Endothelial cell of umbilical vein (primary cell): ENCODE measurements at regions not wholly inside any gene's neighbourhood (a gene's known extent, or its start where the extent isn't known, plus 50 kb on each side); places are given as distances from the start of the nearest gene placed in this dataset.

ENCODE experiments used
- BruUV-seq: library from RNA; stranded (reverse); fragments of 400-500 nt; replicated peaks from 2 replicates; lab custom pipeline; 2021; lab: Mats Ljungman, UMichigan
- CTCF ChIA-PET: fragments of 300-600, 350-600 bp; sonication (Branson Sonifier 250); formaldehyde crosslinking; loops from one replicate; lab custom pipeline; 2021; ENCODE audit warnings: antibody characterized with exemption, inconsistent platforms; lab: Charles Lee
- POLR2A ChIA-PET: fragments of 300-600, 350-600 bp; sonication (Branson Sonifier 250); formaldehyde crosslinking; loops from one replicate; lab custom pipeline; 2021; ENCODE audit warnings: antibody characterized with exemption, inconsistent platforms; lab: Charles Lee
- DNase-seq: peaks from one replicate; pipeline ENCODE4 v3.0.0-alpha.2; 2011; ENCODE audit warnings: low read depth, low spot score
- FAIRE-seq: peaks from 2 replicates; lab custom pipeline; 2011; peaks lifted over from hg19 to GRCh38; lab: Jason Lieb, UNC
- H2AFZ ChIP-seq: 2 replicates; pipeline ENCODE4 v1.6.0; 2012; ENCODE audit warnings: low read depth, low read length, control low read depth, inconsistent platforms
- H3K27ac ChIP-seq: 2 replicates; pipeline ENCODE4 v1.5.1; 2011; ENCODE audit warnings: low read depth, mild to moderate bottlenecking, control low read depth, low read length, moderate library complexity; ENCODE audit not compliant: insufficient read depth
- H3K27me3 ChIP-seq, 2 experiments: 2 replicates each; pipeline versions ENCODE4 v1.6.0 to v1.6.1; 2011; ENCODE audit warnings: low read length in 2 of 2, mixed read lengths in 1 of 2; ENCODE audit not compliant: control insufficient read depth in 2 of 2, insufficient read depth in 2 of 2
- H3K36me3 ChIP-seq, 2 experiments: 2 replicates in 1 of 2; 3 replicates in 1 of 2; pipeline ENCODE4 v1.5.1; 2011; ENCODE audit warnings: low read length in 2 of 2, mild to moderate bottlenecking in 1 of 2, moderate library complexity in 1 of 2; ENCODE audit not compliant: control insufficient read depth in 2 of 2, insufficient read depth in 2 of 2; ENCODE audit errors: extremely low read depth in 1 of 2
- H3K4me1 ChIP-seq: 3 replicates; pipeline ENCODE4 v1.5.1; 2011; ENCODE audit warnings: mild to moderate bottlenecking, low read length; ENCODE audit not compliant: control insufficient read depth, insufficient read depth; ENCODE audit errors: extremely low read depth
- H3K4me2 ChIP-seq: 2 replicates; pipeline ENCODE4 v1.6.1; 2011; ENCODE audit warnings: low read length, control low read depth, mixed read lengths; ENCODE audit not compliant: insufficient read depth
- H3K4me3 ChIP-seq, 3 experiments: fragments of 200-600 bp in 1 of 3; sonication (generic), shearing (Covaris generic) in 1 of 3; replicated peaks in 1 of 3; 2 replicates each; pipeline ENCODE4 v1.5.1; 2011 to 2016; ENCODE audit warnings: control low read depth in 3 of 3, low read length in 3 of 3, mild to moderate bottlenecking in 2 of 3, inconsistent platforms in 1 of 3, low read depth in 1 of 3, moderate library complexity in 1 of 3; ENCODE audit not compliant: insufficient read depth in 1 of 3
- H3K79me2 ChIP-seq: 2 replicates; pipeline ENCODE4 v1.6.0; 2012; ENCODE audit warnings: low read length, inconsistent platforms; ENCODE audit not compliant: control insufficient read depth, insufficient read depth
- H3K9ac ChIP-seq: replicated peaks from 2 replicates; pipeline ENCODE3; 2011; ENCODE audit warnings: low read length, control low read depth; ENCODE audit not compliant: insufficient read depth; ENCODE audit errors: extremely low read depth
- H3K9me1 ChIP-seq: replicated peaks from 3 replicates; pipeline ENCODE4 v1.6.0; 2011; ENCODE audit warnings: mild to moderate bottlenecking, low read length; ENCODE audit not compliant: control insufficient read depth, insufficient read depth; ENCODE audit errors: extremely low read depth
- H3K9me3 ChIP-seq: replicated peaks from 2 replicates; pipeline ENCODE4 v1.5.1; 2012; ENCODE audit warnings: low read length, inconsistent platforms; ENCODE audit not compliant: control insufficient read depth, insufficient read depth
- H4K20me1 ChIP-seq: replicated peaks from 2 replicates; pipeline ENCODE3; 2011; ENCODE audit warnings: mild to moderate bottlenecking, low read length; ENCODE audit not compliant: control insufficient read depth, insufficient read depth; ENCODE audit errors: extremely low read depth
- EZH2 ChIP-seq: IDR thresholded peaks from 2 replicates; pipeline ENCODE4 v1.6.1; 2012; ENCODE audit warnings: borderline replicate concordance, low read depth, mild to moderate bottlenecking, moderate library complexity, low read length, inconsistent platforms; ENCODE audit not compliant: severe bottlenecking
- FOS ChIP-seq: IDR thresholded peaks from 2 replicates; pipeline ENCODE4 v1.6.1; 2011; ENCODE audit warnings: mild to moderate bottlenecking, low read length, moderate library complexity, borderline replicate concordance; ENCODE audit not compliant: insufficient read depth
- GATA2 ChIP-seq: IDR thresholded peaks from 2 replicates; pipeline ENCODE4 v1.7.0; 2011; ENCODE audit warnings: low read depth, mild to moderate bottlenecking, moderate library complexity, mixed read lengths, low read length; ENCODE audit not compliant: insufficient read length, insufficient read depth
- JUN ChIP-seq: IDR thresholded peaks from 2 replicates; pipeline ENCODE4 v1.6.1; 2011; ENCODE audit warnings: borderline replicate concordance, low read depth; ENCODE audit not compliant: insufficient read length, insufficient read depth
- MYC ChIP-seq: IDR thresholded peaks from one replicate; pipeline ENCODE4 v1.6.1; 2011; ENCODE audit warnings: mild to moderate bottlenecking, low read depth, low read length
- POLR2A ChIP-seq: IDR thresholded peaks from 2 replicates; pipeline ENCODE4 v1.6.1; 2012; ENCODE audit warnings: low read depth, mild to moderate bottlenecking, control low read depth, low read length
- POLR2AphosphoS5 ChIP-seq: IDR thresholded peaks from 2 replicates; pipeline ENCODE4 v1.6.1; 2012; ENCODE audit warnings: low read depth, mild to moderate bottlenecking, control low read depth, low read length, moderate library complexity; ENCODE audit not compliant: insufficient read depth
- dilution Hi-C: fragments of 300-500 bp; cut with MboI; formaldehyde crosslinking; loops from one replicate; pipeline ENCODE4 v1.15.0; 2019; ENCODE audit warnings: low sequenced_read_pairs; ENCODE audit not compliant: extremely low pct_ligation_motif_present
- intact Hi-C: fragments of 100-400 bp; cut with micrococcal nuclease; formaldehyde crosslinking; loops from one replicate; pipeline ENCODE4 v1.10.0; 2022
- TF ChIP-seq, protein P1 (sequence below): IDR thresholded peaks from 2 replicates; pipeline ENCODE4 v1.6.1; 2011; ENCODE audit not compliant: insufficient read depth, insufficient read length
- TF ChIP-seq, protein P2 (sequence below), 2 donors: IDR thresholded peaks; 1 replicate in 1 of 2; 2 replicates in 1 of 2; pipeline ENCODE4 v1.5.1; 2011; ENCODE audit warnings: low read length in 2 of 2, mild to moderate bottlenecking in 2 of 2, moderate library complexity in 2 of 2, control low read depth in 1 of 2, inconsistent platforms in 1 of 2, low read depth in 1 of 2; ENCODE audit not compliant: insufficient read depth in 1 of 2; ENCODE audit errors: extremely low read depth in 1 of 2

DNA sequence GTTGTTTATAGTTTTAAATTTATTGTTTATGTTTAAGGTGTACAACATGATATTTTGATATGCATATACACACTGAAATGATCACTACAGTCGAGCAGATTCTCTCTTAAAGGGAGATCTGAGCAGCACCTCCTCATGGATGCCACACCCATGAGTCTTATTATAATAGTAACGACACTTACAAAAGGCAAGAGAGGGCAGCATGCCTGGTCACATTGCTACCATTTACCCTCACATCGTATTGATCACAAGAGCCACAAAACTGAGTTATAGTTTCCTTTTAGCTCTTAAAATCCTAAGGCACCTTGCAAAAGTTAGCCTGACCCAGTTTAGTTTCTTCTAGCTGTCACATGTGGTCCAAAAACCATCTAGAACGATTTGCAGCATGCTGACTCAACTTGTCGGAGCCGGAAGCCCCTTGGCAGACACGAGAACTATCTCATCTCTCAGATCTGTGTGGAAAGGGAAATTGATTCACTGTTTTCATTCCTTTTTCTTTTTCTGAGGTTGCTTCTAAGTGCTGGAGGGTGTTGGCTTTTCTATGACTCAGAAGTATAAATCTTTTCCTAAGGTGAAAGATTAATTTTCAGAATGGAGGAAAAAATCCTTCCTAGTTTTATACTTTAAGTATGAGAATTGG, 85.3 kb downstream of the CDC42EP3 start:
- TF ChIP-seq EZH2 (no peak), JUN (peak; percentile 88), MYC (no peak), FOS (peak; percentile 100), GATA2 (peak; percentile 99), POLR2A (no peak), POLR2AphosphoS5 (peak; percentile 88)
- TF ChIP-seq, protein P1, sequence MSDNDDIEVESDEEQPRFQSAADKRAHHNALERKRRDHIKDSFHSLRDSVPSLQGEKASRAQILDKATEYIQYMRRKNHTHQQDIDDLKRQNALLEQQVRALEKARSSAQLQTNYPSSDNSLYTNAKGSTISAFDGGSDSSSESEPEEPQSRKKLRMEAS: no peak
- TF ChIP-seq, protein P2, sequence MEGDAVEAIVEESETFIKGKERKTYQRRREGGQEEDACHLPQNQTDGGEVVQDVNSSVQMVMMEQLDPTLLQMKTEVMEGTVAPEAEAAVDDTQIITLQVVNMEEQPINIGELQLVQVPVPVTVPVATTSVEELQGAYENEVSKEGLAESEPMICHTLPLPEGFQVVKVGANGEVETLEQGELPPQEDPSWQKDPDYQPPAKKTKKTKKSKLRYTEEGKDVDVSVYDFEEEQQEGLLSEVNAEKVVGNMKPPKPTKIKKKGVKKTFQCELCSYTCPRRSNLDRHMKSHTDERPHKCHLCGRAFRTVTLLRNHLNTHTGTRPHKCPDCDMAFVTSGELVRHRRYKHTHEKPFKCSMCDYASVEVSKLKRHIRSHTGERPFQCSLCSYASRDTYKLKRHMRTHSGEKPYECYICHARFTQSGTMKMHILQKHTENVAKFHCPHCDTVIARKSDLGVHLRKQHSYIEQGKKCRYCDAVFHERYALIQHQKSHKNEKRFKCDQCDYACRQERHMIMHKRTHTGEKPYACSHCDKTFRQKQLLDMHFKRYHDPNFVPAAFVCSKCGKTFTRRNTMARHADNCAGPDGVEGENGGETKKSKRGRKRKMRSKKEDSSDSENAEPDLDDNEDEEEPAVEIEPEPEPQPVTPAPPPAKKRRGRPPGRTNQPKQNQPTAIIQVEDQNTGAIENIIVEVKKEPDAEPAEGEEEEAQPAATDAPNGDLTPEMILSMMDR (IDR thresholded peaks at IDR 0.05; ENCODE audit: extremely low read depth in 1 of 2, insufficient read depth in 1 of 2, low read depth in 1 of 2, low read length in 2 of 2): no peak
- H4K20me1 ChIP-seq: no peaks in the 10 kb centered on the region
- H3K4me2 ChIP-seq: peak overlapping the region; percentile 69
- dilution Hi-C loops: no loop called here
- no peaks in the 10 kb centered on the region for H3K36me3 ChIP-seq
- TSS peak; percentile 22 for BruUV-seq
- H3K9me3 ChIP-seq: no peaks in the 10 kb centered on the region
- peak; percentile 96 for DNase-seq
- no peaks in the 10 kb centered on the region for H3K79me2 ChIP-seq
- intact Hi-C loops: loop anchor here (1.0 to 2.0 kb wide), 6 partner anchors 18 to 243 kb away; no protein-coding TSS in a partner anchor
- H3K27me3 ChIP-seq: no peaks in the 10 kb centered on the region
- H3K27ac ChIP-seq: peak overlapping the region; percentile 75
- FAIRE-seq: peak; percentile 97
- CTCF ChIA-PET: interaction anchor here (0.7 to 6.6 kb wide), 7 partner anchors 12 to 292 kb away, joined by 3 to 33 read pairs (median 4); no protein-coding TSS in a partner anchor
- H3K4me3 ChIP-seq: no peak overlapping the region
- peak overlapping the region; percentile 32 for H3K9ac ChIP-seq
- no peak overlapping the region for H2AFZ ChIP-seq
- H3K9me1 ChIP-seq: no peaks in the 10 kb centered on the region
- peaks cover 88% of the 10 kb centered on the region for H3K4me1 ChIP-seq
- POLR2A ChIA-PET: no interaction called here
